HEK293 (cell line): ENCODE measurements at regions not wholly inside any gene's neighbourhood (a gene's known extent, or its start where the extent isn't known, plus 50 kb on each side); places are given as distances from the start of the nearest gene placed in this dataset.

Experiments used
- YY1 ChIP-seq: fragments of 450-650 bp; formaldehyde crosslinking; IDR thresholded peaks from 2 replicates; pipeline ENCODE4 v1.5.1; 2018; ENCODE audit warnings: missing biosample characterization, missing genetic modification characterization
- ZBTB20 ChIP-seq: fragments of 450-650 bp; formaldehyde crosslinking; IDR thresholded peaks from 2 replicates; pipeline ENCODE4 v1.5.1; 2016; ENCODE audit warnings: missing biosample characterization, missing genetic modification characterization
- ZFP37 ChIP-seq: fragments of 450-650 bp; formaldehyde crosslinking; IDR thresholded peaks from 2 replicates; pipeline ENCODE4 v1.5.1; 2016; ENCODE audit warnings: missing biosample characterization, missing genetic modification characterization
- TF ChIP-seq, protein P1 (sequence below): fragments of 450-650 bp; formaldehyde crosslinking; IDR thresholded peaks from 2 replicates; pipeline ENCODE4 v1.5.1; 2016; ENCODE audit warnings: missing biosample characterization, missing genetic modification characterization

DNA sequence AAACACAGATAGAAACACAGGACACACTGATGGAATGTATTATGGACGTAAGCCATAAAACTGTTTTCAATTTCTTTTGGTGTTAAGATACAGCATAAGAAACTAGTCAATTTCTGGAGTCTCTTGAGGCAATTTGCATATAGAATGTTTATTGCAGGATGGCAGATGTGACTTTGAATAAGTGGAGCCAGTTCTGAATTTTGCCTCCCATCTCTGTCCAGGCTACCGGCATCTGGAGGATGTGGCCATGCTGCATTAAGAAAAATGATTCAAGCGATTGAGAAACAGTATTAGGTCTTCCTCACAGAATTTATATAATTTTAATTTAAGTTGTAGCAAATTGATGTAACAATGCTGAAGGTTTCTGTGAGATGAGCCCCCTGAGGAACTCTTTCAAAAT, 81.5 kb downstream of the CHST2 start:
- TF ChIP-seq, protein P1, sequence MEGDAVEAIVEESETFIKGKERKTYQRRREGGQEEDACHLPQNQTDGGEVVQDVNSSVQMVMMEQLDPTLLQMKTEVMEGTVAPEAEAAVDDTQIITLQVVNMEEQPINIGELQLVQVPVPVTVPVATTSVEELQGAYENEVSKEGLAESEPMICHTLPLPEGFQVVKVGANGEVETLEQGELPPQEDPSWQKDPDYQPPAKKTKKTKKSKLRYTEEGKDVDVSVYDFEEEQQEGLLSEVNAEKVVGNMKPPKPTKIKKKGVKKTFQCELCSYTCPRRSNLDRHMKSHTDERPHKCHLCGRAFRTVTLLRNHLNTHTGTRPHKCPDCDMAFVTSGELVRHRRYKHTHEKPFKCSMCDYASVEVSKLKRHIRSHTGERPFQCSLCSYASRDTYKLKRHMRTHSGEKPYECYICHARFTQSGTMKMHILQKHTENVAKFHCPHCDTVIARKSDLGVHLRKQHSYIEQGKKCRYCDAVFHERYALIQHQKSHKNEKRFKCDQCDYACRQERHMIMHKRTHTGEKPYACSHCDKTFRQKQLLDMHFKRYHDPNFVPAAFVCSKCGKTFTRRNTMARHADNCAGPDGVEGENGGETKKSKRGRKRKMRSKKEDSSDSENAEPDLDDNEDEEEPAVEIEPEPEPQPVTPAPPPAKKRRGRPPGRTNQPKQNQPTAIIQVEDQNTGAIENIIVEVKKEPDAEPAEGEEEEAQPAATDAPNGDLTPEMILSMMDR: no peak
- no peak for TF ChIP-seq YY1
- TF ChIP-seq ZBTB20 (tag by site-specific recombination): no peak
- TF ChIP-seq ZFP37 (tag by site-specific recombination): no peak
